ENCODE measurements at regions not wholly inside any gene's neighbourhood (a gene's known extent, or its start where the extent isn't known, plus 50 kb on each side); places are given as distances from the start of the nearest gene placed in this dataset.

GRCh38 chr2:106572541-106573450 lies 85.6 kb downstream of the CD8B2 start:
- H3K27me3 ChIP-seq (ENCODE audit: control insufficient read depth, insufficient read depth): no peaks in the 10 kb centered on the region
- H3K4me1 ChIP-seq (ENCODE audit: control insufficient read depth, insufficient read depth, low read length): no peaks in the 10 kb centered on the region
- intact Hi-C loops (cut with DNase I): no loop called here
- no peaks in the 10 kb centered on the region for H3K9me3 ChIP-seq (ENCODE audit: control insufficient read depth, low read length)
- H3K27ac ChIP-seq (ENCODE audit: low read length): no peak overlapping the region
- H3K4me3 ChIP-seq (ENCODE audit: low read length): no peak overlapping the region
- WGBS: 74% methylated on average over 8 of the region's 8 CpGs
- ATAC-seq (no peak), DNase-seq (no peak)

GRCh38 chr2:106573773-106574172 lies 86.6 kb downstream of the CD8B2 start:
- Histone ChIP-seq H3K9me3 (ENCODE audit: control insufficient read depth, low read length) (no peaks in the 10 kb centered on the region), H3K4me3 (ENCODE audit: low read length) (no peak overlapping the region), H3K4me1 (ENCODE audit: control insufficient read depth, insufficient read depth, low read length) (no peaks in the 10 kb centered on the region), H3K27ac (ENCODE audit: low read length) (no peak overlapping the region), H3K27me3 (ENCODE audit: control insufficient read depth, insufficient read depth) (no peaks in the 10 kb centered on the region)
- no peak for ATAC-seq
- no peak for DNase-seq
- intact Hi-C loops (cut with DNase I): no loop called here

- 20% methylated on average over 6 of the region's 6 CpGs for WGBS
- intact Hi-C loops (cut with DNase I): no loop called here
- DNase-seq (peak; percentile 67 to 83 (median 73)), ATAC-seq (peak; percentile 85 to 88)
- no peaks in the 10 kb centered on the region for H3K9me3 ChIP-seq (ENCODE audit: control insufficient read depth, low read length)
- H3K27me3 ChIP-seq (ENCODE audit: control insufficient read depth, insufficient read depth): no peaks in the 10 kb centered on the region
- no peaks in the 10 kb centered on the region for H3K4me1 ChIP-seq (ENCODE audit: control insufficient read depth, insufficient read depth, low read length)
- no peak overlapping the region for H3K27ac ChIP-seq (ENCODE audit: low read length)
- no peak overlapping the region for H3K4me3 ChIP-seq (ENCODE audit: low read length)
Observed at GRCh38 chr2:106575955-106576354, 88.8 kb downstream of the CD8B2 start.

GRCh38 chr2:106577255-106577651 lies 90.1 kb downstream of the CD8B2 start:
- Histone ChIP-seq H3K9me3 (ENCODE audit: control insufficient read depth, low read length) (no peaks in the 10 kb centered on the region), H3K27me3 (ENCODE audit: control insufficient read depth, insufficient read depth) (no peaks in the 10 kb centered on the region), H3K27ac (ENCODE audit: low read length) (no peak overlapping the region), H3K4me3 (ENCODE audit: low read length) (no peak overlapping the region), H3K4me1 (ENCODE audit: control insufficient read depth, insufficient read depth, low read length) (no peaks in the 10 kb centered on the region)
- ATAC-seq (no peak), DNase-seq (no peak)
- 92% methylated on average over 5 of the region's 5 CpGs for WGBS
- intact Hi-C loops (cut with DNase I): no loop called here

- intact Hi-C loops (cut with DNase I): loop anchor here in 3 of 4 donors (10.0 kb wide), 1 partner anchor 475 kb away; no protein-coding TSS in a partner anchor
- H3K27ac ChIP-seq (ENCODE audit: low read length): no peak overlapping the region
- 33% methylated on average over 9 of the region's 9 CpGs for WGBS
- no peak overlapping the region for H3K4me3 ChIP-seq (ENCODE audit: low read length)
- H3K9me3 ChIP-seq (ENCODE audit: control insufficient read depth, low read length): no peaks in the 10 kb centered on the region
- no peaks in the 10 kb centered on the region for H3K27me3 ChIP-seq (ENCODE audit: control insufficient read depth, insufficient read depth)
- H3K4me1 ChIP-seq (ENCODE audit: control insufficient read depth, insufficient read depth, low read length): no peaks in the 10 kb centered on the region
- DNase-seq: no peak
- no peak for ATAC-seq
Observed at GRCh38 chr2:106579750-106580197, 92.6 kb downstream of the CD8B2 start.

GRCh38 chr2:106580241-106580640 lies 93.1 kb downstream of the CD8B2 start:
- WGBS: 83% methylated on average over 5 of the region's 5 CpGs

GRCh38 chr2:106581328-106581727 lies 94.2 kb downstream of the CD8B2 start:
- H3K4me1 ChIP-seq (ENCODE audit: control insufficient read depth, insufficient read depth, low read length): no peaks in the 10 kb centered on the region
- H3K4me3 ChIP-seq (ENCODE audit: low read length): no peak overlapping the region
- no peaks in the 10 kb centered on the region for H3K9me3 ChIP-seq (ENCODE audit: control insufficient read depth, low read length)
- intact Hi-C loops (cut with DNase I): loop anchor here in 3 of 4 donors (10.0 kb wide), 1 partner anchor 477 kb away; no protein-coding TSS in a partner anchor
- 83% methylated on average over 7 of the region's 7 CpGs for whole genome bisulfite sequencing
- H3K27me3 ChIP-seq (ENCODE audit: control insufficient read depth, insufficient read depth): no peaks in the 10 kb centered on the region
- H3K27ac ChIP-seq (ENCODE audit: low read length): no peak overlapping the region
- DNase-seq: no peak
- no peak for ATAC-seq

More at GRCh38 chr2:106580241-106580640, 93.1 kb downstream of the CD8B2 start:
- ATAC-seq: no peak
- no peaks in the 10 kb centered on the region for H3K27me3 ChIP-seq (ENCODE audit: control insufficient read depth, insufficient read depth)
- no peaks in the 10 kb centered on the region for H3K4me1 ChIP-seq (ENCODE audit: control insufficient read depth, insufficient read depth, low read length)
- no peak overlapping the region for H3K4me3 ChIP-seq (ENCODE audit: low read length)
- DNase-seq: no peak
- H3K27ac ChIP-seq (ENCODE audit: low read length): no peak overlapping the region
- no peaks in the 10 kb centered on the region for H3K9me3 ChIP-seq (ENCODE audit: control insufficient read depth, low read length)
- intact Hi-C loops (cut with DNase I): loop anchor here in 3 of 4 donors (10.0 kb wide), 1 partner anchor 475 kb away; no protein-coding TSS in a partner anchor

GRCh38 chr2:106581755-106582147 lies 94.6 kb downstream of the CD8B2 start:
- Histone ChIP-seq H3K4me1 (ENCODE audit: control insufficient read depth, insufficient read depth, low read length) (no peaks in the 10 kb centered on the region), H3K4me3 (ENCODE audit: low read length) (peak overlapping the region; percentile 39), H3K9me3 (ENCODE audit: control insufficient read depth, low read length) (no peaks in the 10 kb centered on the region), H3K27ac (ENCODE audit: low read length) (no peak overlapping the region), H3K27me3 (ENCODE audit: control insufficient read depth, insufficient read depth) (no peaks in the 10 kb centered on the region)
- intact Hi-C loops (cut with DNase I): loop anchor here (2.0 to 10.0 kb wide), 2 partner anchors 477 kb away; no protein-coding TSS in a partner anchor
- WGBS: 42% methylated on average over 3 of the region's 3 CpGs
- DNase-seq: no peak
- ATAC-seq: no peak

GRCh38 chr2:106582148-106583143 lies 95.3 kb downstream of the CD8B2 start:
- intact Hi-C loops (cut with DNase I): loop anchor here (2.0 to 10.0 kb wide), 2 partner anchors 478 kb away; no protein-coding TSS in a partner anchor
- H3K9me3 ChIP-seq (ENCODE audit: control insufficient read depth, low read length): no peaks in the 10 kb centered on the region
- ATAC-seq (peak; percentile 87 to 92), DNase-seq (peak; percentile 68 to 84 (median 77))
- H3K4me1 ChIP-seq (ENCODE audit: control insufficient read depth, insufficient read depth, low read length): no peaks in the 10 kb centered on the region
- no peaks in the 10 kb centered on the region for H3K27me3 ChIP-seq (ENCODE audit: control insufficient read depth, insufficient read depth)
- H3K27ac ChIP-seq (ENCODE audit: low read length): no peak overlapping the region
- WGBS: 4% methylated on average over 29 of the region's 29 CpGs
- H3K4me3 ChIP-seq (ENCODE audit: low read length): peak overlapping the region; percentile 39

GRCh38 chr2:106584304-106584954 lies 97.3 kb downstream of the CD8B2 start:
- H3K27me3 ChIP-seq (ENCODE audit: control insufficient read depth, insufficient read depth): no peaks in the 10 kb centered on the region
- 36% methylated on average over 47 of the region's 47 CpGs for WGBS
- no peaks in the 10 kb centered on the region for H3K9me3 ChIP-seq (ENCODE audit: control insufficient read depth, low read length)
- intact Hi-C loops (cut with DNase I): loop anchor here in 3 of 4 donors (10.0 kb wide), 1 partner anchor 480 kb away; no protein-coding TSS in a partner anchor
- H3K4me1 ChIP-seq (ENCODE audit: control insufficient read depth, insufficient read depth, low read length): no peaks in the 10 kb centered on the region
- no peak overlapping the region for H3K27ac ChIP-seq (ENCODE audit: low read length)
- DNase-seq (peak in 1 of 3 donors; percentile 52), ATAC-seq (peak in 1 of 2 donors; percentile 6)
- H3K4me3 ChIP-seq (ENCODE audit: low read length): no peak overlapping the region

All from right cardiac atrium (tissue), 5 donors.